ENCODE measurements at regions not wholly inside any gene's neighbourhood (a gene's known extent, or its start where the extent isn't known, plus 50 kb on each side); places are given as distances from the start of the nearest gene placed in this dataset.

GRCh38 chr4:141890279-141890678 is 253.9 kb downstream of the IL15 start:
- no peaks in the 10 kb centered on the region for H3K79me2 ChIP-seq (ENCODE audit: insufficient read depth, low read length)
- ChIA-PET POLR2A (no interaction called here), CTCF (ENCODE audit: low intra/inter-chr PET ratio, low total read pairs) (no interaction called here)
- intact Hi-C loops (cut with micrococcal nuclease; ENCODE audit: unreplicated experiment) (no loop called here), in situ Hi-C loops (cut with HindIII; ENCODE audit: extremely low pct_ligation_motif_present, low pct_unique_long_range_greater_than_20kb) (no loop called here)
- 0% methylated on average over 1 of the region's 1 CpG for WGBS (ENCODE audit: low lambda C conversion rate)
- no peak overlapping the region for H3K27ac ChIP-seq (ENCODE audit: extremely low read length, insufficient read depth, low read length)
- no peaks in the 10 kb centered on the region for H3K9me3 ChIP-seq (ENCODE audit: low read length)
- H4K20me1 ChIP-seq (ENCODE audit: insufficient read depth, low read length): no peaks in the 10 kb centered on the region
- H3K4me1 ChIP-seq (ENCODE audit: insufficient read depth, low read length): no peaks in the 10 kb centered on the region
- TF ChIP-seq FOXK1 (CRISPR knock-in tag; IDR thresholded peaks at IDR 0.05; ENCODE audit: borderline replicate concordance, low read depth): no peak
- no peak for TF ChIP-seq ZNF572 (CRISPR knock-in tag; IDR thresholded peaks at IDR 0.05)
- no peak for TF ChIP-seq MED1 (CRISPR knock-in tag; IDR thresholded peaks at IDR 0.05)
- TF ChIP-seq KDM2A (CRISPR knock-in tag; IDR thresholded peaks at IDR 0.05; ENCODE audit: borderline replicate concordance, low read depth): no peak
- TF ChIP-seq ZNF230 (CRISPR knock-in tag; IDR thresholded peaks at IDR 0.05): no peak
- H3K36me3 ChIP-seq (replicated peaks in 1 of 2; ENCODE audit: control insufficient read depth in 1 of 2, insufficient read depth in 2 of 2, low read length in 2 of 2): no peaks in the 10 kb centered on the region
- H3K4me3 ChIP-seq (replicated peaks in 1 of 3; ENCODE audit: insufficient read depth in 1 of 3, low read depth in 2 of 3, low read length in 3 of 3): no peak overlapping the region
- no TSS peak for BruUV-seq (replicated peaks)
- H3K4me2 ChIP-seq (ENCODE audit: low read depth, low read length): no peak overlapping the region
- ATAC-seq (no peak), DNase-seq (ENCODE audit: low spot score) (no peak), FAIRE-seq (no peak)
- H3K27me3 ChIP-seq (ENCODE audit: control insufficient read depth in 1 of 2, insufficient read depth in 2 of 2, low read length in 2 of 2): no peaks in the 10 kb centered on the region
- no peak overlapping the region for H2AFZ ChIP-seq (ENCODE audit: low read length)
- H3K9ac ChIP-seq (ENCODE audit: insufficient read depth, low read depth, low read length): no peak overlapping the region

- H3K27ac ChIP-seq (ENCODE audit: extremely low read length, insufficient read depth, low read length): no peak overlapping the region
- intact Hi-C loops (cut with micrococcal nuclease; ENCODE audit: unreplicated experiment): no loop called here
- H2AFZ ChIP-seq (ENCODE audit: low read length): no peak overlapping the region
- DNase-seq (ENCODE audit: low spot score) (no peak), FAIRE-seq (no peak), ATAC-seq (no peak)
- H3K27me3 ChIP-seq (ENCODE audit: control insufficient read depth in 1 of 2, insufficient read depth in 2 of 2, low read length in 2 of 2): no peaks in the 10 kb centered on the region
- no TSS peak for BruUV-seq (replicated peaks)
- H3K9me3 ChIP-seq (ENCODE audit: low read length): no peaks in the 10 kb centered on the region
- ChIA-PET CTCF (ENCODE audit: low intra/inter-chr PET ratio, low total read pairs) (no interaction called here), POLR2A (no interaction called here)
- H3K79me2 ChIP-seq (ENCODE audit: insufficient read depth, low read length): no peaks in the 10 kb centered on the region
- H3K9ac ChIP-seq (ENCODE audit: insufficient read depth, low read depth, low read length): no peak overlapping the region
- WGBS (ENCODE audit: low lambda C conversion rate): 16% methylated on average over 7 of the region's 7 CpGs
- no peak overlapping the region for H3K4me2 ChIP-seq (ENCODE audit: low read depth, low read length)
- H3K36me3 ChIP-seq (replicated peaks in 1 of 2; ENCODE audit: control insufficient read depth in 1 of 2, insufficient read depth in 2 of 2, low read length in 2 of 2): no peaks in the 10 kb centered on the region
- in situ Hi-C loops (cut with HindIII; ENCODE audit: extremely low pct_ligation_motif_present, low pct_unique_long_range_greater_than_20kb): no loop called here
- H3K4me3 ChIP-seq (replicated peaks in 1 of 3; ENCODE audit: insufficient read depth in 1 of 3, low read depth in 2 of 3, low read length in 3 of 3): no peak overlapping the region
- H4K20me1 ChIP-seq (ENCODE audit: insufficient read depth, low read length): no peaks in the 10 kb centered on the region
- no peaks in the 10 kb centered on the region for H3K4me1 ChIP-seq (ENCODE audit: insufficient read depth, low read length)
- TF ChIP-seq NCOR1 (IDR thresholded peaks at IDR 0.05; ENCODE audit: borderline replicate concordance, low read length) (no peak), MXI1 (IDR thresholded peaks at IDR 0.05; ENCODE audit: borderline replicate concordance, low read depth, low read length) (no peak), POLR2A (IDR thresholded peaks at IDR 0.05; ENCODE audit: insufficient read depth in 1 of 2, low read depth in 2 of 2, low read length in 2 of 2) (no peak), ZBTB7A (CRISPR knock-in tag; IDR thresholded peaks at IDR 0.05) (no peak), THRA (CRISPR knock-in tag; IDR thresholded peaks at IDR 0.05; ENCODE audit: borderline replicate concordance) (no peak), FOXO4 (CRISPR knock-in tag; conservative IDR thresholded peaks at IDR 0.05) (no peak), DRAP1 (CRISPR knock-in tag; IDR thresholded peaks at IDR 0.05) (no peak)
Observed at GRCh38 chr4:141891260-141892120, 255.1 kb downstream of the IL15 start.
